ENCODE measurements at regions not wholly inside any gene's neighbourhood (a gene's known extent, or its start where the extent isn't known, plus 50 kb on each side); places are given as distances from the start of the nearest gene placed in this dataset.

- H3K4me1 ChIP-seq (ENCODE audit: control insufficient read depth in 1 of 2, insufficient read depth in 2 of 2, low read length in 2 of 2) = peaks cover 0 to 4% of the 10 kb centered on the region in 2 donors
Measured at GRCh38 chr12:76256321-76256720, 91.9 kb downstream of the BBS10 start.

GRCh38 chr12:76255692-76256091 is 92.5 kb downstream of the BBS10 start:
- Histone ChIP-seq H3K4me1 (ENCODE audit: control insufficient read depth in 1 of 2, insufficient read depth in 2 of 2, low read length in 2 of 2) (peaks cover 0 to 4% of the 10 kb centered on the region in 2 donors), H3K27ac (ENCODE audit: low read length) (no peak overlapping the region)

More at GRCh38 chr12:76256321-76256720, 91.9 kb downstream of the BBS10 start:
- H3K36me3 ChIP-seq (ENCODE audit: control insufficient read depth in 1 of 2, insufficient read depth in 2 of 2, low read length in 2 of 2) = no peaks in the 10 kb centered on the region
- H3K4me3 ChIP-seq (ENCODE audit: low read depth in 1 of 2, low read length in 2 of 2) = no peak overlapping the region
- no peak overlapping the region for H3K27ac ChIP-seq (ENCODE audit: low read length)
- no peaks in the 10 kb centered on the region for H3K27me3 ChIP-seq (ENCODE audit: low read depth, low read length)
- no peaks in the 10 kb centered on the region for H3K9me3 ChIP-seq (ENCODE audit: control insufficient read depth in 1 of 2, low read length in 2 of 2)

GRCh38 chr12:76255281-76255680 is 92.9 kb downstream of the BBS10 start:
- H3K36me3 ChIP-seq (ENCODE audit: control insufficient read depth in 1 of 2, insufficient read depth in 2 of 2, low read length in 2 of 2) = no peaks in the 10 kb centered on the region
- H3K9me3 ChIP-seq (ENCODE audit: control insufficient read depth in 1 of 2, low read length in 2 of 2) = no peaks in the 10 kb centered on the region
- H3K4me1 ChIP-seq (ENCODE audit: control insufficient read depth in 1 of 2, insufficient read depth in 2 of 2, low read length in 2 of 2) = peaks cover 0 to 4% of the 10 kb centered on the region in 2 donors
- no peaks in the 10 kb centered on the region for H3K27me3 ChIP-seq (ENCODE audit: low read depth, low read length)
- no peak overlapping the region for H3K27ac ChIP-seq (ENCODE audit: low read length)
- no peak overlapping the region for H3K4me3 ChIP-seq (ENCODE audit: low read depth in 1 of 2, low read length in 2 of 2)

More at GRCh38 chr12:76255692-76256091, 92.5 kb downstream of the BBS10 start:
- Histone ChIP-seq H3K27me3 (ENCODE audit: low read depth, low read length) (no peaks in the 10 kb centered on the region), H3K36me3 (ENCODE audit: control insufficient read depth in 1 of 2, insufficient read depth in 2 of 2, low read length in 2 of 2) (no peaks in the 10 kb centered on the region), H3K4me3 (ENCODE audit: low read depth in 1 of 2, low read length in 2 of 2) (no peak overlapping the region), H3K9me3 (ENCODE audit: control insufficient read depth in 1 of 2, low read length in 2 of 2) (no peaks in the 10 kb centered on the region)

GRCh38 chr12:76252031-76252430 is 96.2 kb downstream of the BBS10 start:
- no peaks in the 10 kb centered on the region for H3K9me3 ChIP-seq (ENCODE audit: control insufficient read depth in 1 of 2, low read length in 2 of 2)
- H3K4me3 ChIP-seq (ENCODE audit: low read depth in 1 of 2, low read length in 2 of 2) = no peak overlapping the region
- no peak overlapping the region for H3K27ac ChIP-seq (ENCODE audit: low read length)
- no peaks in the 10 kb centered on the region for H3K36me3 ChIP-seq (ENCODE audit: control insufficient read depth in 1 of 2, insufficient read depth in 2 of 2, low read length in 2 of 2)
- no peaks in the 10 kb centered on the region for H3K4me1 ChIP-seq (ENCODE audit: control insufficient read depth in 1 of 2, insufficient read depth in 2 of 2, low read length in 2 of 2)
- H3K27me3 ChIP-seq (ENCODE audit: low read depth, low read length) = no peaks in the 10 kb centered on the region

- H3K27me3 ChIP-seq (ENCODE audit: low read depth, low read length) = no peaks in the 10 kb centered on the region
- H3K4me1 ChIP-seq (ENCODE audit: control insufficient read depth in 1 of 2, insufficient read depth in 2 of 2, low read length in 2 of 2) = no peaks in the 10 kb centered on the region
- H3K36me3 ChIP-seq (ENCODE audit: control insufficient read depth in 1 of 2, insufficient read depth in 2 of 2, low read length in 2 of 2) = no peaks in the 10 kb centered on the region
- H3K27ac ChIP-seq (ENCODE audit: low read length) = no peak overlapping the region
- no peak overlapping the region for H3K4me3 ChIP-seq (ENCODE audit: low read depth in 1 of 2, low read length in 2 of 2)
- H3K9me3 ChIP-seq (ENCODE audit: control insufficient read depth in 1 of 2, low read length in 2 of 2) = no peaks in the 10 kb centered on the region
Measured at GRCh38 chr12:76250256-76250655, 98.0 kb downstream of the BBS10 start.

- H3K4me3 ChIP-seq (ENCODE audit: low read depth in 1 of 2, low read length in 2 of 2) = no peak overlapping the region
- H3K4me1 ChIP-seq (ENCODE audit: control insufficient read depth in 1 of 2, insufficient read depth in 2 of 2, low read length in 2 of 2) = no peaks in the 10 kb centered on the region
- H3K27me3 ChIP-seq (ENCODE audit: low read depth, low read length) = no peaks in the 10 kb centered on the region
Measured at GRCh38 chr12:76249501-76249900, 98.7 kb downstream of the BBS10 start.

GRCh38 chr12:76247992-76248391 is 100.2 kb downstream of the BBS10 start:
- no peaks in the 10 kb centered on the region for H3K36me3 ChIP-seq (ENCODE audit: control insufficient read depth in 1 of 2, insufficient read depth in 2 of 2, low read length in 2 of 2)
- no peak overlapping the region for H3K4me3 ChIP-seq (ENCODE audit: low read depth in 1 of 2, low read length in 2 of 2)
- no peaks in the 10 kb centered on the region for H3K27me3 ChIP-seq (ENCODE audit: low read depth, low read length)
- no peak overlapping the region for H3K27ac ChIP-seq (ENCODE audit: low read length)
- no peaks in the 10 kb centered on the region for H3K9me3 ChIP-seq (ENCODE audit: control insufficient read depth in 1 of 2, low read length in 2 of 2)
- no peaks in the 10 kb centered on the region for H3K4me1 ChIP-seq (ENCODE audit: control insufficient read depth in 1 of 2, insufficient read depth in 2 of 2, low read length in 2 of 2)

More at GRCh38 chr12:76249501-76249900, 98.7 kb downstream of the BBS10 start:
- no peak overlapping the region for H3K27ac ChIP-seq (ENCODE audit: low read length)
- no peaks in the 10 kb centered on the region for H3K36me3 ChIP-seq (ENCODE audit: control insufficient read depth in 1 of 2, insufficient read depth in 2 of 2, low read length in 2 of 2)
- H3K9me3 ChIP-seq (ENCODE audit: control insufficient read depth in 1 of 2, low read length in 2 of 2) = no peaks in the 10 kb centered on the region

- H3K9me3 ChIP-seq (ENCODE audit: control insufficient read depth in 1 of 2, low read length in 2 of 2) = no peaks in the 10 kb centered on the region
- no peak overlapping the region for H3K4me3 ChIP-seq (ENCODE audit: low read depth in 1 of 2, low read length in 2 of 2)
- H3K27ac ChIP-seq (ENCODE audit: low read length) = no peak overlapping the region
- H3K36me3 ChIP-seq (ENCODE audit: control insufficient read depth in 1 of 2, insufficient read depth in 2 of 2, low read length in 2 of 2) = no peaks in the 10 kb centered on the region
- H3K27me3 ChIP-seq (ENCODE audit: low read depth, low read length) = no peaks in the 10 kb centered on the region
- H3K4me1 ChIP-seq (ENCODE audit: control insufficient read depth in 1 of 2, insufficient read depth in 2 of 2, low read length in 2 of 2) = no peaks in the 10 kb centered on the region
Measured at GRCh38 chr12:76247026-76247646, 101.1 kb downstream of the BBS10 start.

- no peaks in the 10 kb centered on the region for H3K27me3 ChIP-seq (ENCODE audit: low read depth, low read length)
- no peaks in the 10 kb centered on the region for H3K4me1 ChIP-seq (ENCODE audit: control insufficient read depth in 1 of 2, insufficient read depth in 2 of 2, low read length in 2 of 2)
- no peak overlapping the region for H3K27ac ChIP-seq (ENCODE audit: low read length)
- H3K9me3 ChIP-seq (ENCODE audit: control insufficient read depth in 1 of 2, low read length in 2 of 2) = no peaks in the 10 kb centered on the region
- H3K4me3 ChIP-seq (ENCODE audit: low read depth in 1 of 2, low read length in 2 of 2) = no peak overlapping the region
- H3K36me3 ChIP-seq (ENCODE audit: control insufficient read depth in 1 of 2, insufficient read depth in 2 of 2, low read length in 2 of 2) = no peaks in the 10 kb centered on the region
Measured at GRCh38 chr12:76246611-76247010, 101.6 kb downstream of the BBS10 start.

- H3K4me3 ChIP-seq (ENCODE audit: low read depth in 1 of 2, low read length in 2 of 2) = no peak overlapping the region
- H3K4me1 ChIP-seq (ENCODE audit: control insufficient read depth in 1 of 2, insufficient read depth in 2 of 2, low read length in 2 of 2) = no peaks in the 10 kb centered on the region
- H3K36me3 ChIP-seq (ENCODE audit: control insufficient read depth in 1 of 2, insufficient read depth in 2 of 2, low read length in 2 of 2) = no peaks in the 10 kb centered on the region
- H3K9me3 ChIP-seq (ENCODE audit: control insufficient read depth in 1 of 2, low read length in 2 of 2) = no peaks in the 10 kb centered on the region
- H3K27me3 ChIP-seq (ENCODE audit: low read depth, low read length) = no peaks in the 10 kb centered on the region
- no peak overlapping the region for H3K27ac ChIP-seq (ENCODE audit: low read length)
Measured at GRCh38 chr12:76244300-76244699, 103.9 kb downstream of the BBS10 start.

- Histone ChIP-seq H3K9me3 (ENCODE audit: control insufficient read depth in 1 of 2, low read length in 2 of 2) (no peaks in the 10 kb centered on the region), H3K36me3 (ENCODE audit: control insufficient read depth in 1 of 2, insufficient read depth in 2 of 2, low read length in 2 of 2) (no peaks in the 10 kb centered on the region), H3K27me3 (ENCODE audit: low read depth, low read length) (no peaks in the 10 kb centered on the region), H3K4me3 (ENCODE audit: low read depth in 1 of 2, low read length in 2 of 2) (no peak overlapping the region), H3K4me1 (ENCODE audit: control insufficient read depth in 1 of 2, insufficient read depth in 2 of 2, low read length in 2 of 2) (no peaks in the 10 kb centered on the region), H3K27ac (ENCODE audit: low read length) (no peak overlapping the region)
Measured at GRCh38 chr12:76242813-76243550, 105.2 kb downstream of the BBS10 start.
